HG03280 (cell line): ENCODE measurements at regions not wholly inside any gene's neighbourhood (a gene's known extent, or its start where the extent isn't known, plus 50 kb on each side); places are given as distances from the start of the nearest gene placed in this dataset.
"Not testable (repeated sequence)": the region's sequence is repeated elsewhere in the genome, so short reads cannot be mapped to it uniquely, and the experiment has no call there.

Source experiments
- ATAC-seq: cut with Tn5 transposase; IDR thresholded peaks from one replicate; pipeline ENCODE4 v1.9.1; 2021; ENCODE audit warnings: mild to moderate bottlenecking, moderate library complexity; ENCODE audit not compliant: unreplicated experiment

DNA sequence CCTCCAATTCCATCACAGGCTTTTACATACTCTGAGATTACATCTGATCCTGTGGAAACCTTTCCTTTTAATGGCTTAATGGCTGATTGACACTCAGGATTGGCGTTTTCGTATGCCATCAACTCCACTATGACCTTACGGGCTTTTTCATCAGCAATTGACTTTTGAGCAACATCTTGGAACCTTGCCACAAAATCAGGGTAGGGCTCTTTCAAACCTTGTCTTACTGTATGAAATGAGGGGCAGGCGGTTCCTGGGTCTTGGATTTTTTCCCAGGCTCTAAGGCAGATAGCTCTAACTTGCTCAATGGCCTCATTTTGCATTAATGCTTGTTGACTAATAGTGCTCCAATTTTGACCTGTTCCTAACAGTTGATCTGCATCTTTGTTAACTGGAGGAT lies 250.9 kb upstream of the PRKCQ start:
- ATAC-seq, result not testable (repeated sequence)

DNA sequence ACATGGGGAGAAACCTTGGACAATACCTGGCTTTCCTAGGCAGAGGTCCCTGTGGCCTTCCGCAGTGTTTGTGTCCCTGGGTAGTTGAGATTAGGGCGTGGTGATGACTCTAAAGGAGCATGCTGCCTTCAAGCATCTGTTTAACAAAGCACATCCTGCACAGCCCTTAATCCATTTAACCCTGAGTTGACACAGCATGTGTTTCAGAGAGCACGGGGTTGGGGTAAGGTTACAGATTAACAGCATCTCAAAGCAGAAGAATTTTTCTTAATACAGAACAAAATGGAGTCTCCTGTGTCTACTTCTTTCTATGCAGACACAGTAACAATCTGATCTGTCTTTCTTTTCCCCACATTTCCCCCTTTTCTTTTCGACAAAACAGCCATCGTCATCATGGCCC lies 244.7 kb upstream of the PRKCQ start:
- not testable (repeated sequence) for ATAC-seq

DNA sequence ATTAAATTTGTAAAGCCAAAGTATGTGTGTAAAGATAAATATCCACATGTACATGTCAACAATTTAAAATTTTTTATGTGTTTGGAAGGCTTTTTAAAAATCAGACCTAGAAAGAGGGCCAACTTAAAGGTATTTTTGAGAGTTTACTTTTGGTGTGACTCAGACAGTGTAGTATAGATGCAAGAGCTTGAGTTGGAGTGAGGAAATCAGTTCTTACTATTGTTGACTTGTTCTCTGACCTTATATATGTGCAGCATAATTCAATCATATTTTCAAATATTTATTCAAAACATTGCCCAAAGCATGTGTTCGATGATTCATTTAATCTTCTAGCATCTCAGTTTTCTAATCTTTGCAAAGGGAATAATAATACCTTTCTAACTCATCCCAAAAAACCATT lies 243.7 kb upstream of the PRKCQ start:
- ATAC-seq, result no peak

DNA sequence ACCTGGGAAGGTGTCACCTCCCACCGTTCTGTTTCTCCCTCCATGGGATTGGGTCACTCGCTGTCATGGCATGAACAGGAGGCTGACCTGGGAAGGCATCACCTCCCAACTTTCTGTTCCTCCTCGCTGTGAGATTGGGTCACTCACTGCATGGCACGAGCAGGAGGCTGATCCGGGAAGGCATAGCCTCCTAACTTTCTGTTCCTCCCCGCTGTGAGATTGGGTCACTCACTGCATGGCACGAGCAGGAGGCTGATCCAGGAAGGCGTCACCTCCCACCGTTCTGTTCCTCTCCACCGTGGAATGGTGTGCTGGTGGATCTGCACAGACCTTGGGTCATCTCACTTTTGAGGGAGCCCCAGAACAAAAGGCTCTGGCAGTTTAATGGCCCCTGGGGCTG lies 239.2 kb upstream of the PRKCQ start:
- no peak for ATAC-seq

DNA sequence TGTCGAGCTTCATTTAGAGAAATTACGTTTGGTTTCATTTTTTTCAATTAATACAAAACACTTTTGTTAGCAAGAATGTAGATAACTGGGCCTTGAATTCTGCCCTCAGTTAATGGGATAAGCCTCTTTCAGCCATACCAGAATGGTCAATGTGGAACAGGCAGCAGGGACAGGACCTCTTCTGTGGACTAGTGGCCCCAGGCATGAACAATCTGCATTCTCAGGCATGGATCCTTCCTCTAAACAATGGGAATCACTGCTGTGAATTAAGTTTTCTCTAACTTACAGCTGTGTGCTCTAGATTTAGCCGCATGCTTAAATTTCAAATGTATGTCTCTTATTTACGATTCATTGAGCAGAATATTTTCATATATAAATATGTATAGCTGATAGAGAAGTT lies 237.7 kb upstream of the PRKCQ start:
- no peak for ATAC-seq

DNA sequence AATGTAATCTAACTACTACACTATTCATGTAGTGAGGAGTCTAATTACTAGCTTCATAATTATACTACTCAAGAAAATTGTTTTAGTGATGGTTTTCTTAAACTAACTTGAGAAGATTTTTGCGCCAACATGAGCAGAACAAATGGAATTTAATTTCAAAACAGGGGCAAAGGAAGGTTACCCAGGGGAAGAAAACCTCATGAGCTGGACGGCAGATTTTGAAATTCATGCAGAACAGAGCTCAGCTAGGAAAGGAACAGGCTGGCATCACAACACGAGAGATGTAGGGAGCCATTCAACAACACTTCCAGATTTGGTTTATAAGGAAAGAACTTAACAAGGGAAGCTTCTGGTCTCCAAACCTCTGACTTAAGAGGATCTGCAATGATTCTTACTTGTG lies 235.3 kb upstream of the PRKCQ start:
- no peak for ATAC-seq

DNA sequence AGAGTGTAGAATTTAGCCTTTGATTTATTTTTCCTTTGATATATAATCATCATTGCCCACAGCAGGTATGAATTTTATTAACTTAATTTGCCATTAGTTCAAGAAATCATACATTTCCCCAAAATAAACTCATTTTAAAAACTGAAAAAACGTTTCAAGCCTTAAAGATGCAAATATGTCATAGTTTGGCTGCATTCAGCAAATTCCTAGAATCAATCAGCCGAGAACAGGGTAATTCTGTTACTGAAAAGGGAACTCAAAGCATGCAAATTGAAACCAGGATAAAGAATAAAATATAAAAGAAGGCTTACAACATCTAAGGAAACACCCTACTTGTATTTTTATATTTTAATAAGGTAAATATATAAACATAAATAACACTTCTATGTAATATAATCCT lies 233.8 kb upstream of the PRKCQ start:
- ATAC-seq, result no peak

DNA sequence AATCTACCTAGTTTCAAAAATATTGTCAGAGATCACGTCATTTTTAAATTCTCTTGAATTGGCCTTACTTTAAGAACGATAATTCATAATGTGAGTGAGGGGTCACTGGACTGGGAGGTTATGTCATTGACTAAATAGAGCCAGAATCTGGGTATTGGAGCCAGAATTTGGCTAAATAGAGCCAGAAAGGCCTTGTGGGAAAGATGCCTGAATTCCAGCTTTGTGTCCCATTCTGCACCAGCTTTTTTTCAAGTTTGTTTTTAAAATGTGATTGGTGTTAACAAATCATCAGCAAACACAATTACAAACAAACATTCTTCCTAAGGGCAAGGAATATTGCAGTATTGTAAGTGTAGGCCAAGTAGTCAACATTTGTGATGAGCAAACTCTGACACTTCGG lies 233.2 kb upstream of the PRKCQ start:
- no peak for ATAC-seq

DNA sequence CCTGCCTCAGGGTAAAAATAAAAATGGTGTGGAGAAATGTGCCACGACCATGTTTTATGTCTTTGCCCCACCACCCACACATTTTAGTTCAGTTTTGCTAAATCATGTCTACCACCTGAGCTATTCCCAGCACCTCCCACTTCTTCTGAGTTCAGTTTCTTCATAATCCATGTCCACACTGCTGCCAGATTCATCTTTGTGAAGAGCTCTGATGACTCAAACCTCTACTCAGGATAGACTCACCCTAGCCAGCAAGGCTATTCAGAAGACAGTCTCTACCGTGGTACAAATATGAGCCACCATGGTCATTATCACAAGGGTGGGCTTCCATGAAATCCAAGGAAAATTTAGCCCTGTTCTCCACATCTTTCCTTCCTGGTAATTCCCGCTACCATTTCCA lies 231.1 kb upstream of the PRKCQ start:
- no peak for ATAC-seq

DNA sequence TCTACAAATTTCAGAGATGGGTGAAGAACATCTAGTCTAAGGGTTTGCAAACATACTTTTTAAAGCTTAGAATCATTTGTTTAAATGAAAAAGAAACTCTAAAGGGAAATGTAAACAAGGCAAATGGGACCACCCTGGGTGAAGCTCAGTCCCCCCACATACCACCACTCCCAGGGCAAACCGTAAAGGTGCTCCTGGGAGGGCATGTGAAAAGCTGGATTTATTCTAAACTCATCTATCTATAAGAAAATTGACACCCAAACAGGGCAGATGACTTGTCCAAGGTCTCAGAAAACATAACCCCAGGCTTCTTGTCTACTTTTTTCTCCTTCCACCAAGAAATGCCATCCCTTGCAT lies 223.3 kb upstream of the PRKCQ start:
- ATAC-seq, result no peak

DNA sequence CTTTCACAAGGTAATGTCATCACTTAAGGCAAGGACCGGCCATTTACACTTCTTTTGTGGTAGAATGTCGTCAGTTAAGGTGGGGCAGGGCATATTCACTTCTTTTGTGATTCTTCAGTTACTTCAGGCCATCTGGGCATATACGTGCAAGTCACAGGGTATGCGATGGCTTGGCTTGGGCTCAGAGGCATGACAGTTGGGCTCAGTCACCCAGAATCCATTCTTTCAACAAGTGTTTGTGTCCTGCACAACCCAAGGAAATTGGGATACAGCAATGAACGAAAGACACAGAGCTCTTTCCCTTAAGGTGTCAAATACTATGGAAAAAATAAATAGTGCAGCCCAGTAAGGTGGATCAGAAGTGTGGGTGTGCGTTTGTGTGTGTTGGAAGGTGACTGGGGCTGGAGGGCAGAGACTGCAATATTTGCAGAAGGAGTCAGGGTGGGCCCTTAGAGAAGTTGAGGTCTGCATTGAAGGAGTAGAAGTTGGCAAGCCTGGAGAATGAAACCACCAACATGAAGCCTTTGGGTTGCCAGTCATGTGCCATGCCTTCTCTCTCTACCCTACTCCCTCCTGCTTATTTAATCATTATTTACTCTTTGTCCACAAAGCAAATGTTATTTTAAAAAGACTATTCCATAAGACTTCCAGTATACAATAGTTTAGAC lies 222.8 kb upstream of the PRKCQ start:
- ATAC-seq, result no peak

DNA sequence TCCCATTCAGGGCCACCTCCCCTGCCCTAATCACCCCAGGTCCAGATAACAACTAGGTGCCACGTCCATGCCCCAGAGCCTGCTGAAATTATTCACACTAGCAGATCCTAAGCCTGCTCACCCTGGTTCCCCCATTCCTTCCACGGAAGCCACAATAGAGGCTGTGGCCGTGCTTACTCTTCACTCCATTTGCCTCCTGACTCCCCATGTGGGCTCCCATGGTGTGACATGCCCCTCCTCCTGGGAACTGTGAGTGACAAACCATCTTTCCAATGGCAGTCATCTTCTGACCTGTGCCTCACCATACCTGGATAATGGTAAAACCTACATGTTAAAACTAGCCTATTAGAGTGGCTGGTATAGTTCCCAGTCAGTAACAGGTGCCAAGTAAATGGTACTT lies 216.2 kb upstream of the PRKCQ start:
- no peak for ATAC-seq

DNA sequence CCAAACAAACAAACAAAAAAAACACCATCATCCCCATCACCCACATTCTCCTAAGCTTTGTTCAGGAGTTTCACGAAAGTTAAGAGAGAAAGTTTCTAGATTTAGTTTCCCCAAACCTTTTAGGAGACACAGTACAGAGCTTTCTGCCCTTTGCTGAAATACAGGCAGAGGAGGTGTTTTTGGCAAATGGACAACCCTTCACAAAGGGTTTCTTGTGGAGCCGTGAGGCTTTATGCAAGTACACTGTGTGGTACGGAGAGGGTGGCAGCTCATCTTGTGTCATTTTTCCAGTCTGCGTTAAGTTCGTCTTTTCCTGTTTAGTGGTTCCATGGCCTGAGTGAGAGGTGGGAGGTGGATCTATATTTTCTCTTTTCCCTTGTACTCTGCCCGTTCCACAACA lies 215.5 kb upstream of the PRKCQ start:
- ATAC-seq, result no peak

DNA sequence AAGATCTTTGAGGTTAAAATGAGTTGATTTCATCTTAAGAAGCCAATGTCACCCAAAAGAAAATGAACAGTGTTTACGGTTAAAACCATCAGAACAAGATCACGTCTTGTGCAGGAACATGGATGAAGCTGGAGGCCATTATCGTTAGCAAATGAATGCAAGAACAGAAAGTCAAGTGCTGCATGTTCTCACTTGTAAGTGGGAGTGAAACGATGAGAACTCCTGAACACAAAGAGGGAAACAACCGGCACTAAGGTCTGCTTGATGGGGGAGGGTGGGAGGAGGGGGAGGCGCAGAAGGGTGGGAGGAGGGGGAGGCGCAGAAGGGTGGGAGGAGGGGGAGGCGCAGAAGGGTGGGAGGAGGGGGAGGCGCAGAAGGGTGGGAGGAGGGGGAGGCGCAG lies 214.8 kb upstream of the PRKCQ start:
- ATAC-seq, result not testable (repeated sequence)

DNA sequence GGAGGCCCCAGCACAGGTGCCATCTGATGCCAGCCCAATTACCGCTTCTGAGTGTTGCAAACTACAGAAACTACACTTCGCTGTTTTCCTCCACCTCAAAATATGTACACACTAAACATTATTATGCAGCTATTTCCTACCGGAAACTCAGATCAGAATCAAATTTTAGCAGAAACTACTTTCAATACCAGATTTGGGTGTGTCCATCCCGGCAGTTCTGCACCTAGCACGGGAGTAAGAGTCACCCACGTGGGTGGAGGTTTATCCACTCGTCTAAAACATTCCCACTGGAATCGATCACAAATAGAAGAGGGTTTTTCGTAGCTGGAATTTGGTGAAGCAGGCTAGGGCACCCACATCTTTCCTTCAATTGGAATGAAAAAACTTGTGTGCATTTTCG lies 214.4 kb upstream of the PRKCQ start:
- ATAC-seq, result no peak

DNA sequence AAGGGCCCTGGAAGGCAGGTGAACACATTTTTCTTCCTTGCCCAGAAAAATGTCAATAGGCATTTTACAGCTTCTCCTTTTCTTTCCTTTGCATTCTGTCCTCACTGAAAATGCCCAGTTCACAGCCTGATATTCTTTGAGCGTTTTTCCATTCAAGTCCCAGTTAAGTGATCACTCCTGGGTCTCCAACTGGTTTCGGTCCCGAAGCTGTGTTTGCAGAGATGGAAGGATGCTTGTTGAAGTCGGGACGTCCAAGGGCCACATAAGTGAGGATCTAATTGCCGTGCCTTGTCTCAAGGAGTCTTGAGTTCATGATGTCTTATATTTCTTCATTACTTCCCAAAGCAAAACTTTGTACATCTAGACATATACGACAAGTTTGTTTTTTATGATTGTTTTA lies 208.7 kb upstream of the PRKCQ start:
- ATAC-seq, result no peak

DNA sequence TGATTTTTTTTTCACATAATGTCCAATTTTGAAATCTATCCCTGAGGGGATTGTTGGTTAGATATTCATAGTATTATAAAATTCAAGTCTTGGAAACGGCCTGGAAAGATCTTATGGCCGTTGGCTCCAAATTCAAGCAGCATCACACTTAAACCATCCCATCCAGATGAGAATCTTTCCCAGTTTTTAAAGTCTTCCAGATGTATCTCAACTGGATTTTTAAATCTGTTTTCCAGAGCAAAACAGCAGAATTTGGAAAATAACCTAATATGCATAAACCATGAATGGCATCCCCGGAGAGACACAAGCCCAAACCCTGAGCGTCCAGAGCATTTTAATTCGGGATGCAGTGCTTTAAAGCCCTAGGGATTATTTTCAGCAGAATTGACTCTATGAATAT lies 208.2 kb upstream of the PRKCQ start:
- ATAC-seq, result no peak

DNA sequence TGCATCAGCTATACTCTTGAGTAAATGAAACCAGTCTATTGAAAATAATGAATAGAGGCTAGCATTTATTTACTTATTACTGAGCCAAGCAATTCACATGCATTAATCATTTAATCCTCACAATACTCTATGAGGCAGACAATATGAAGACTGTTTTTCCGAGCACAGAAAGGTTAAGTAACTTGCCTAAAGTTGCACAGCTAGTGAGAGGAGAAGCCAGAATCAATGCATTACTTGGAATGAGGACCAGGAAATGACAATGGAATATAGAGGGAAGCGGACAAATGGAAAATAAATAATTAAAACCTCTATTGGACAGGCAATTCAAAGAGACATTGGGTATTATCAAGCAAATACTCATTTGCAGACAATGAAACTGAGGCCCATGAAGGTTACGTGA lies 207.6 kb upstream of the PRKCQ start:
- no peak for ATAC-seq

DNA sequence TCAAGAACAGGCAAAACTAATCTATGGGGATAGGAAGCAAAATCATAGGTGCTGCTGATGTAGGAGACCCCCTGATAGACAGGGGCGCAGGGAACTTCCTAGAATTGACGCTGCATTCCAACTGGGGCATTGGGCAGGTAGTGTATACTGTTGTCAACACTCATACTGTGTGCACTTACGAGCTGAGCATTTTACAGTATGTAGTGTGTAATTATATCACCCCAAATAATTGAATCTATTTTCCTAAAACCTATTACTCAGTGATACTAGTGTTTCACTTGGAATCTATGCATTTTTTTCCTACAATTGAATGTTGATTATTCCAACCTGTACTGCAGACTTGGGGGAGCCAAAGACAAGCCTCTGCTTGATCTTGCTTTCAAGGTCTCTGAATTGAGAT lies 207.0 kb upstream of the PRKCQ start:
- ATAC-seq, result no peak

DNA sequence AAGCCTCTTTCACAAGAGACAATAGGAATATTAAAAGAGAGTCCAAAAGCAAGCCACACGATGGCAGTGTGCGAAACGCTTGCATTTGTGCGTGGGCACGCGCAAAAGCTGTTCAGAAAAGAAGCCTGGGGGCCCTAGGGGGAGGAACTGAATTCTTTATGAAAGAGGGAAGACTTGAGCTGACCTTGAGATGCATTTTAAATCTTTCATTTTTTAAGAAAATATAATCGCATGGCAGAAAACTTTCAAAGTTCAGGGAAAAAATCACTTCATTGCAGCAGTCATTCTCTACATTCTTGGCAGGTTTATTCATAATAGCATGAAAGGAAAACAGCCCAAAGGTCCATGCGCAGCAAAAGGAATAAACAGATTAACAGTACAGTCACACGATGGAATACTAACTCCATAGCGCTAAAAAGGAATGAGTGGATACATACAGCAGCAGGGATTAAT lies 206.5 kb upstream of the PRKCQ start:
- ATAC-seq, result no peak

DNA sequence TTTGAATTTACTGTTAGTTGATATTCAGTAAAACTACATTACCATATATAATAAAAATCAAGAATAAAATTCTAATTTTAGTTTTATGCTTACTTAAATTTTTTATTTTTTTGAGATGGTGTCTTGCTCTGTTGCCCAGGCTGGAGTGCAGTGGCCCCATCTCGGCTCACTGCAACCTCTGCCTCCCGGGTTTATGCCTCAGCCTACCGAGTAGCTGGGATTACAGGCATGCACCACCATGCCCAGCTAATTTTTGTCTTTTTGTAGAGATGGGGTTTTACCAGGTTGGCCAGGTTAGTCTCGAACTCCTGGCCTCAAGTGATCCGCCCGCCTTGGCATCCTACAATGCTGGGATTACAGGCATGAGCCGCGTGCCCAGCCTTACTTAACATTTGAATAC lies 204.4 kb upstream of the PRKCQ start:
- not testable (repeated sequence) for ATAC-seq

DNA sequence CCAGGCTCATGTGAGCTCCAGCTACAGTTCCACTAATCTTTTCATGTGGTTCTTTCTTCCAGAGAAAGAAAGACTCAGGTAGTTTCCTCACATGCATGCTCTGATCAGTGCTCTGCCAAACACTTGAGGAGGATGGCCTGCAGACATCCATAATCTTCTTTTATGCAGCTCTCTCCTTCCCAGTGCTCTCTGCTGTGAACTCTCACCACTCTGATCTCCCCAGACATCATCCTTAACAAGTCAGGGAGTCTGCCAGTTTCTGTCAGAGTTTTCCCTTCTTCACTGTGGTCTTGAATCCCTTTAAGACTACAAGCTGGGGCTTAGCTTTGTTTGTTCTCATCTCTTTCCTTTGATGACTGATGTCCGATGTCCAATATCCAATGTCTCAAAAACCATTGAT lies 203.4 kb upstream of the PRKCQ start:
- ATAC-seq, result no peak

DNA sequence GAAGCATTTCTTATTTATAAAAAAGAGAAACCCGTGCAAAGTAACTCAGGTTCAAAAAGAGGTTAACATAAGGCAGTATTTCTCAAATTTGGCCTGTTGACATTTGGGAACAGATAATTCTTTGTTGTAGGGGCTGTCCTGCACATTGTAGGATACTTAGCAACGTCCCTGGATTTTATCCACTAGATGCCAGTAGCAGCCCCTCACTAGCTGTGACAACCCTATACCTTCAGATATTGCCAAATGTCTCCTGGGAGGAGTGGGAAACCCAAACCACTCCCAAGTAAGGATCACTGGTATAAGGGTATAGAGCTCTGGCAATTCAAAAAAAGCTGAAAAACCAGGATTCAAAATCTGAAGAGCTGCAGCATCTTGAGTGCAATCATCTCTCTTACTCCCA lies 202.3 kb upstream of the PRKCQ start:
- no peak for ATAC-seq
